Peyer's patch (tissue), 4 donors: ENCODE measurements at regions not wholly inside any gene's neighbourhood (a gene's known extent, or its start where the extent isn't known, plus 50 kb on each side); places are given as distances from the start of the nearest gene placed in this dataset.

Experiments used
- DNase-seq, 3 donors: peaks; one replicate each; pipeline ENCODE4 v3.0.0-alpha.2; 2017 to 2019
- H3K27ac ChIP-seq, 4 donors: fragments of 200-600 bp; sonication (generic); one replicate each; pipeline ENCODE4 v1.5.1; 2016 to 2019
- H3K27me3 ChIP-seq, 2 donors: fragments of 200-600 bp; sonication (generic); one replicate each; pipeline ENCODE4 v1.5.1; 2019
- H3K36me3 ChIP-seq, 3 donors: fragments of 200-600 bp; sonication (generic); one replicate each; pipeline ENCODE4 v1.5.1; 2016 to 2019
- H3K4me1 ChIP-seq, 4 donors: fragments of 200-600 bp; sonication (generic); one replicate each; pipeline ENCODE4 v1.5.1; 2016 to 2019
- H3K4me3 ChIP-seq, 4 donors: fragments of 200-600 bp; sonication (generic); 1 replicate in 3 of 4; 2 replicates in 1 of 4; pipeline ENCODE4 v1.5.1; 2016 to 2019; ENCODE audit warnings: mild to moderate bottlenecking in 1 of 4
- H3K9me3 ChIP-seq, 4 donors: fragments of 200-600 bp; sonication (generic); one replicate each; pipeline ENCODE4 v1.5.1; 2016 to 2019; ENCODE audit warnings: mild to moderate bottlenecking in 1 of 4
- POLR2A ChIP-seq, 2 donors: fragments of 450-650 bp; IDR thresholded peaks; one replicate each; pipeline ENCODE4 v1.5.1; 2017; ENCODE audit warnings: antibody characterized with exemption in 2 of 2, mild to moderate bottlenecking in 2 of 2, moderate library complexity in 2 of 2
- TF ChIP-seq, protein P1 (sequence below), 6 experiments: fragments of 450-650 bp in 4 of 6; fragments of 200-600 bp in 2 of 6; sonication (generic) in 1 of 6; IDR thresholded peaks; one replicate each; pipeline ENCODE4 v1.5.1; 2017 to 2019; ENCODE audit warnings: antibody characterized with exemption in 6 of 6, mild to moderate bottlenecking in 3 of 6, moderate library complexity in 1 of 6

DNA sequence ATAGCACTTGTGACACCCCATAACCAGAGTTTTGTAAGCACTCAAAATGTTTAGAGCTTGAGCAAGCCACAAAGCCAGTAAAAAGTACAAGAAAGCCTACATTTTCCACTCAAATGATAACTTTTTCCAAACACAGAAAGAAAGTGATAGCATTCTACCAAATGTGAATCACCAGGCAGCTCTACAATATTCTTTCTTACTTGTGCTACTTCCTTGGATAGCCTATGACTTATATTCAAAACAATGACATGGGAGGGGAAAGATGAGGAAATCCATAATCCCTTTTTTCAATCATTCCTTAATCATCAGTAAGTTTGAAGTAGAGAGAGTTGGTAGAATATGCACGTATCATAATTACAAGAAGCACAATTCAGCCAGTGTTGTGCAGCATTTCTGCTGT lies 650.8 kb upstream of the PCDH9 start:
- Histone ChIP-seq H3K4me1 (no peaks in the 10 kb centered on the region), H3K9me3 (no peaks in the 10 kb centered on the region), H3K27ac (no peak overlapping the region), H3K4me3 (no peak overlapping the region), H3K36me3 (no peaks in the 10 kb centered on the region), H3K27me3 (no peaks in the 10 kb centered on the region)
- TF ChIP-seq, protein P1, sequence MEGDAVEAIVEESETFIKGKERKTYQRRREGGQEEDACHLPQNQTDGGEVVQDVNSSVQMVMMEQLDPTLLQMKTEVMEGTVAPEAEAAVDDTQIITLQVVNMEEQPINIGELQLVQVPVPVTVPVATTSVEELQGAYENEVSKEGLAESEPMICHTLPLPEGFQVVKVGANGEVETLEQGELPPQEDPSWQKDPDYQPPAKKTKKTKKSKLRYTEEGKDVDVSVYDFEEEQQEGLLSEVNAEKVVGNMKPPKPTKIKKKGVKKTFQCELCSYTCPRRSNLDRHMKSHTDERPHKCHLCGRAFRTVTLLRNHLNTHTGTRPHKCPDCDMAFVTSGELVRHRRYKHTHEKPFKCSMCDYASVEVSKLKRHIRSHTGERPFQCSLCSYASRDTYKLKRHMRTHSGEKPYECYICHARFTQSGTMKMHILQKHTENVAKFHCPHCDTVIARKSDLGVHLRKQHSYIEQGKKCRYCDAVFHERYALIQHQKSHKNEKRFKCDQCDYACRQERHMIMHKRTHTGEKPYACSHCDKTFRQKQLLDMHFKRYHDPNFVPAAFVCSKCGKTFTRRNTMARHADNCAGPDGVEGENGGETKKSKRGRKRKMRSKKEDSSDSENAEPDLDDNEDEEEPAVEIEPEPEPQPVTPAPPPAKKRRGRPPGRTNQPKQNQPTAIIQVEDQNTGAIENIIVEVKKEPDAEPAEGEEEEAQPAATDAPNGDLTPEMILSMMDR (IDR thresholded peaks at IDR 0.05), result no peak
- no peak for TF ChIP-seq POLR2A (IDR thresholded peaks at IDR 0.05)
- no peak for DNase-seq

- no peak for TF ChIP-seq POLR2A (IDR thresholded peaks at IDR 0.05)
- TF ChIP-seq, protein P1 (IDR thresholded peaks at IDR 0.05), result no peak
- H3K9me3 ChIP-seq, result no peaks in the 10 kb centered on the region
- no peak overlapping the region for H3K27ac ChIP-seq
- DNase-seq, result no peak
- no peaks in the 10 kb centered on the region for H3K36me3 ChIP-seq
- H3K4me1 ChIP-seq, result no peaks in the 10 kb centered on the region
- H3K27me3 ChIP-seq, result no peaks in the 10 kb centered on the region
- no peak overlapping the region for H3K4me3 ChIP-seq
Measured at GRCh38 chr13:67878376-67878775, 648.2 kb upstream of the PCDH9 start.

DNA sequence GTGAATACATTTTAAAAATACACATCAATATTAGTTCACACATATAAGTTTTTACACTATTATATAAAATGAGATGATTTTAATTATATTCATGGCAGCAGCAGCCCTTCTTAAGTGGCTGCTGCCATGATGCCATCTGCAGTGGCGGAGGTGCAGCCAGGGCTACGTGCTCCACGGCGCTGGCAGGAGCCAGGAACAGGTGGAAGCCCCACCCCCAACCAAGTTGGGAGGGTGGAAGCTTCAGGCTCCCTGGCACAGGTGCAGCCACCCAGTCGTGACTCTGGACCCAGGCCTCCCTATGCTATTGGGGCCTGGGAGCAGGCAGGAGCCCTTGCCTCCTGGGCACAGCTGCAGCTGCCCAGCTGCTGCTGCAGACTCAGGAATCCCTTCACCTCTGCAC lies 646.9 kb upstream of the PCDH9 start:
- TF ChIP-seq, protein P1 (IDR thresholded peaks at IDR 0.05), result no peak
- TF ChIP-seq POLR2A (IDR thresholded peaks at IDR 0.05), result no peak
- Histone ChIP-seq H3K27me3 (no peaks in the 10 kb centered on the region), H3K36me3 (no peaks in the 10 kb centered on the region), H3K9me3 (no peaks in the 10 kb centered on the region), H3K4me3 (no peak overlapping the region), H3K4me1 (no peaks in the 10 kb centered on the region), H3K27ac (no peak overlapping the region)
- DNase-seq, result no peak

DNA sequence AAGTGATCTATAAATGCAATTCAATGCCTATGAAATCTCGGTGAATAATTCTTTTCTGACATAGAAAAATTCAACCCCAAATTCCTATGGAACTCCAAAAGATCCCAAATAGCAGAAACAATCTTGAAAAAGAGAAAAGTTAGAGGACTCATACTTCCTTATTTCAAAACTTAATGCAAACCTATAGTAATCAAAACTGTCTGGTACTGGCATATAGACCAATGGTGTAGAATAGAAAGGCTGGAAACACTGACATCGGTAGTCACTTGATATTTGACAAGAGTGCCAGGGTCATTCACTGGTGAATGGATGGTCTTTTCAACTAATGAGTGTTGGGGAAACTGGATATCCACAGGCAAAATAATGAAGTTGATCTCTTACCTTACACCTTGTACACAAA lies 637.1 kb upstream of the PCDH9 start:
- TF ChIP-seq POLR2A (IDR thresholded peaks at IDR 0.05), result no peak
- TF ChIP-seq, protein P1 (IDR thresholded peaks at IDR 0.05), result no peak
- Histone ChIP-seq H3K36me3 (no peaks in the 10 kb centered on the region), H3K27me3 (no peaks in the 10 kb centered on the region), H3K4me3 (no peak overlapping the region), H3K27ac (no peak overlapping the region), H3K4me1 (no peaks in the 10 kb centered on the region), H3K9me3 (no peaks in the 10 kb centered on the region)
- no peak for DNase-seq

DNA sequence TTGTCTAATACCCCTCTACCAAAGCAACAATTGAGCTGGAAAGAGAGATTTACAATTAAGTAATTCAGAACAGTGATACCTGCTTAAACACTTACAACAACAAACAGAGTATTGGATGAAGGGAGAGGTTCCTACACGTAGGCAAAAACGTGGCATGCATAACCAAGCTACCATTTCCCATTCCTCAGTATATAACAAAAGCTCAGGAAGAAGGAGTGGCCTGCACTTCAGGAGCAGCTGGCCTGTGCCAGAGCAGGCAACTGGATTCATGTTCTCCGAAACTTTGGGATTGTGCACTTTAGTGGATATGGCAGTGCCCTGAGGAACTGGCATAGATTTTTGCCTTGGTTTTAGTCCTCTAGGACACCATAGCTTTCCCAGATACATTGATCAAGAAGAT lies 630.2 kb upstream of the PCDH9 start:
- Histone ChIP-seq H3K4me3 (no peak overlapping the region), H3K27me3 (no peaks in the 10 kb centered on the region), H3K9me3 (no peaks in the 10 kb centered on the region), H3K27ac (no peak overlapping the region), H3K4me1 (no peaks in the 10 kb centered on the region), H3K36me3 (no peaks in the 10 kb centered on the region)
- no peak for DNase-seq
- TF ChIP-seq, protein P1 (IDR thresholded peaks at IDR 0.05), result no peak
- no peak for TF ChIP-seq POLR2A (IDR thresholded peaks at IDR 0.05)

- no peak for DNase-seq
- TF ChIP-seq POLR2A (IDR thresholded peaks at IDR 0.05), result no peak
- TF ChIP-seq, protein P1 (IDR thresholded peaks at IDR 0.05), result no peak
- Histone ChIP-seq H3K36me3 (no peaks in the 10 kb centered on the region), H3K27ac (no peak overlapping the region), H3K4me1 (no peaks in the 10 kb centered on the region), H3K9me3 (no peaks in the 10 kb centered on the region), H3K4me3 (no peak overlapping the region), H3K27me3 (no peaks in the 10 kb centered on the region)
Measured at GRCh38 chr13:67859904-67860303, 629.8 kb upstream of the PCDH9 start.
